Karpas-422 (cell line): ENCODE measurements at regions not wholly inside any gene's neighbourhood (a gene's known extent, or its start where the extent isn't known, plus 50 kb on each side); places are given as distances from the start of the nearest gene placed in this dataset.
"Not testable (repeated sequence)": the region's sequence is repeated elsewhere in the genome, so short reads cannot be mapped to it uniquely, and the experiment has no call there.

Source experiments
- DNase-seq: peaks from one replicate; pipeline ENCODE4 v3.0.0-alpha.2; 2015
- H2AFZ ChIP-seq: fragments of 200-600 bp; sonication (generic); 2 replicates; pipeline ENCODE4 v1.6.1; 2014; ENCODE audit warnings: antibody characterized with exemption, low read length, mixed read lengths
- H3K27ac ChIP-seq: fragments of 200-600 bp; sonication (generic); 2 replicates; pipeline ENCODE4 v1.5.1; 2014; ENCODE audit warnings: mild to moderate bottlenecking, low read length, moderate library complexity
- H3K27me3 ChIP-seq: fragments of 200-600 bp; sonication (generic); 2 replicates; pipeline ENCODE4 v1.6.1; 2014; ENCODE audit warnings: low read length, mixed read lengths
- H3K36me3 ChIP-seq: fragments of 200-600 bp; sonication (generic); 2 replicates; pipeline ENCODE4 v1.6.1; 2014; ENCODE audit warnings: low read length, mixed read lengths; ENCODE audit not compliant: insufficient read depth
- H3K4me1 ChIP-seq: fragments of 200-600 bp; sonication (generic); 2 replicates; pipeline ENCODE4 v1.6.1; 2014; ENCODE audit warnings: mild to moderate bottlenecking, low read length, mixed read lengths
- H3K4me2 ChIP-seq: fragments of 200-600 bp; sonication (generic); 2 replicates; pipeline ENCODE4 v1.6.1; 2014; ENCODE audit warnings: low read length, low read depth, mild to moderate bottlenecking; ENCODE audit not compliant: poor library complexity, severe bottlenecking
- H3K4me3 ChIP-seq: fragments of 200-600 bp; sonication (generic); 2 replicates; pipeline ENCODE4 v1.5.1; 2014; ENCODE audit warnings: mild to moderate bottlenecking, antibody characterized with exemption, low read length, mixed read lengths
- H3K79me2 ChIP-seq: fragments of 200-600 bp; sonication (generic); 2 replicates; pipeline ENCODE4 v1.6.1; 2014; ENCODE audit warnings: mild to moderate bottlenecking, low read length, mixed read lengths
- H3K9ac ChIP-seq: fragments of 200-600 bp; sonication (generic); 2 replicates; pipeline ENCODE4 v1.6.0; 2014; ENCODE audit warnings: low read length
- H3K9me2 ChIP-seq: fragments of 200-600 bp; sonication (generic), shearing (Covaris generic); replicated peaks from 2 replicates; pipeline ENCODE4 v1.6.0; 2014; ENCODE audit warnings: mild to moderate bottlenecking, low read length, moderate library complexity; ENCODE audit not compliant: insufficient read depth
- H3K9me3 ChIP-seq: fragments of 300-700, 200-600 bp; sonication (generic); 2 replicates; pipeline ENCODE4 v1.6.1; 2014; ENCODE audit warnings: low read length, mixed read lengths
- H4K20me1 ChIP-seq: fragments of 200-600 bp; sonication (generic); 2 replicates; pipeline ENCODE4 v1.6.1; 2014; ENCODE audit warnings: mild to moderate bottlenecking, antibody characterized with exemption, low read length, low read depth; ENCODE audit not compliant: insufficient read depth

GRCh38 chr7:131158244-131158636, 169.4 kb upstream of the MKLN1 start:
- not testable (repeated sequence) for H3K4me2 ChIP-seq, H3K9ac ChIP-seq, H3K4me3 ChIP-seq, H2AFZ ChIP-seq, H4K20me1 ChIP-seq, H3K4me1 ChIP-seq, H3K79me2 ChIP-seq, H3K9me2 ChIP-seq, DNase-seq, H3K27ac ChIP-seq, H3K36me3 ChIP-seq, H3K9me3 ChIP-seq, H3K27me3 ChIP-seq

GRCh38 chr7:131159961-131160361, 167.7 kb upstream of the MKLN1 start:
- Histone ChIP-seq H3K9me3 (no peaks in the 10 kb centered on the region), H3K9me2 (no peaks in the 10 kb centered on the region), H3K36me3 (no peaks in the 10 kb centered on the region), H3K9ac (no peak overlapping the region), H3K27ac (no peak overlapping the region), H3K4me2 (no peak overlapping the region), H2AFZ (no peak overlapping the region), H3K4me1 (peaks cover 4% of the 10 kb centered on the region; the same call in 1 of the 2 replicates), H4K20me1 (no peaks in the 10 kb centered on the region), H3K79me2 (no peaks in the 10 kb centered on the region), H3K27me3 (no peaks in the 10 kb centered on the region), H3K4me3 (no peak overlapping the region)
- no peak for DNase-seq

GRCh38 chr7:131161103-131161502, 166.6 kb upstream of the MKLN1 start:
- Histone ChIP-seq H3K4me3 (no peak overlapping the region), H3K4me2 (no peak overlapping the region), H3K9me2 (no peaks in the 10 kb centered on the region), H3K9me3 (no peaks in the 10 kb centered on the region), H3K27me3 (no peaks in the 10 kb centered on the region), H3K4me1 (peaks cover 4% of the 10 kb centered on the region; the same call in 1 of the 2 replicates), H2AFZ (no peak overlapping the region), H3K9ac (no peak overlapping the region), H4K20me1 (no peaks in the 10 kb centered on the region), H3K36me3 (no peaks in the 10 kb centered on the region), H3K27ac (no peak overlapping the region), H3K79me2 (no peaks in the 10 kb centered on the region)
- no peak for DNase-seq

- Histone ChIP-seq H3K9me3 (no peaks in the 10 kb centered on the region), H3K79me2 (no peaks in the 10 kb centered on the region), H3K27me3 (no peaks in the 10 kb centered on the region), H3K36me3 (no peaks in the 10 kb centered on the region), H3K4me3 (no peak overlapping the region), H3K9me2 (no peaks in the 10 kb centered on the region), H3K27ac (no peak overlapping the region), H4K20me1 (no peaks in the 10 kb centered on the region), H2AFZ (no peak overlapping the region), H3K4me1 (peaks cover 4% of the 10 kb centered on the region; the same call in 1 of the 2 replicates), H3K9ac (no peak overlapping the region), H3K4me2 (no peak overlapping the region)
- DNase-seq = no peak
These were observed 163.4 kb upstream of the MKLN1 start for GRCh38 chr7:131164025-131164925.

- H3K4me1 ChIP-seq = no peaks in the 10 kb centered on the region
- H4K20me1 ChIP-seq = no peaks in the 10 kb centered on the region
- H2AFZ ChIP-seq = no peak overlapping the region
- H3K4me3 ChIP-seq = no peak overlapping the region
- H3K9me3 ChIP-seq = no peaks in the 10 kb centered on the region
- no peaks in the 10 kb centered on the region for H3K79me2 ChIP-seq
- H3K27ac ChIP-seq = no peak overlapping the region
- no peaks in the 10 kb centered on the region for H3K36me3 ChIP-seq
- no peak overlapping the region for H3K4me2 ChIP-seq
- no peaks in the 10 kb centered on the region for H3K9me2 ChIP-seq
- no peak overlapping the region for H3K9ac ChIP-seq
- DNase-seq = no peak
- H3K27me3 ChIP-seq = no peaks in the 10 kb centered on the region
These were observed 161.6 kb upstream of the MKLN1 start for GRCh38 chr7:131166066-131166465.

- Histone ChIP-seq H3K79me2 (no peaks in the 10 kb centered on the region), H3K27ac (no peak overlapping the region), H4K20me1 (no peaks in the 10 kb centered on the region), H3K27me3 (no peaks in the 10 kb centered on the region), H3K4me2 (no peak overlapping the region), H3K36me3 (no peaks in the 10 kb centered on the region), H3K9ac (no peak overlapping the region), H3K4me1 (no peaks in the 10 kb centered on the region), H2AFZ (no peak overlapping the region), H3K9me2 (no peaks in the 10 kb centered on the region), H3K9me3 (no peaks in the 10 kb centered on the region), H3K4me3 (no peak overlapping the region)
- no peak for DNase-seq
These were observed 157.0 kb upstream of the MKLN1 start for GRCh38 chr7:131170440-131171271.

- H3K36me3 ChIP-seq = no peaks in the 10 kb centered on the region
- no peaks in the 10 kb centered on the region for H3K4me1 ChIP-seq
- no peaks in the 10 kb centered on the region for H3K79me2 ChIP-seq
- H3K9ac ChIP-seq = no peak overlapping the region
- no peaks in the 10 kb centered on the region for H3K27me3 ChIP-seq
- DNase-seq = no peak
- H3K4me2 ChIP-seq = no peak overlapping the region
- H3K9me2 ChIP-seq = no peaks in the 10 kb centered on the region
- no peak overlapping the region for H2AFZ ChIP-seq
- no peak overlapping the region for H3K4me3 ChIP-seq
- H4K20me1 ChIP-seq = no peaks in the 10 kb centered on the region
- no peaks in the 10 kb centered on the region for H3K9me3 ChIP-seq
- no peak overlapping the region for H3K27ac ChIP-seq
These were observed 154.4 kb upstream of the MKLN1 start for GRCh38 chr7:131173145-131173890.

- Histone ChIP-seq H2AFZ (no peak overlapping the region), H3K4me3 (no peak overlapping the region), H3K9me3 (no peaks in the 10 kb centered on the region), H3K4me2 (no peak overlapping the region), H4K20me1 (no peaks in the 10 kb centered on the region), H3K9me2 (no peaks in the 10 kb centered on the region), H3K27ac (no peak overlapping the region), H3K27me3 (no peaks in the 10 kb centered on the region), H3K4me1 (no peaks in the 10 kb centered on the region), H3K79me2 (no peaks in the 10 kb centered on the region), H3K36me3 (no peaks in the 10 kb centered on the region), H3K9ac (no peak overlapping the region)
- no peak for DNase-seq
These were observed 153.3 kb upstream of the MKLN1 start for GRCh38 chr7:131174391-131174790.
